ENCODE measurements at regions not wholly inside any gene's neighbourhood (a gene's known extent, or its start where the extent isn't known, plus 50 kb on each side); places are given as distances from the start of the nearest gene placed in this dataset.
"Not testable (repeated sequence)": the region's sequence is repeated elsewhere in the genome, so short reads cannot be mapped to it uniquely, and the experiment has no call there.

GRCh38 chr11:69219991-69220390 lies 64.3 kb downstream of the SMIM38 start:
- POLR2A ChIA-PET (ENCODE audit: unreplicated experiment), result interaction anchor here (0.6 kb wide), 1 partner anchor 77 kb away, joined by 10 read pairs; no protein-coding TSS in a partner anchor
- H4K20me1 ChIP-seq (ENCODE audit: insufficient read depth), result no peaks in the 10 kb centered on the region
- CTCF ChIA-PET, result no interaction called here

GRCh38 chr11:69220561-69221051 lies 64.9 kb downstream of the SMIM38 start:
- Histone ChIP-seq H2AFZ (no peak overlapping the region), H3K4me3 (no peak overlapping the region), H3K4me2 (no peak overlapping the region), H3K9me2 (ENCODE audit: insufficient read depth) (no peaks in the 10 kb centered on the region; the same call in 1 of the 2 replicates), H3K27me3 (ENCODE audit: insufficient read depth, low read depth) (no peaks in the 10 kb centered on the region), H4K20me1 (ENCODE audit: insufficient read depth) (no peaks in the 10 kb centered on the region), H3K79me2 (ENCODE audit: low read depth) (no peaks in the 10 kb centered on the region), H3K9me3 (ENCODE audit: insufficient read depth, low read depth) (no peaks in the 10 kb centered on the region), H3F3A (ENCODE audit: insufficient read depth, low read depth) (peaks cover 17% of the 10 kb centered on the region), H3K27ac (no peak overlapping the region), H3K36me3 (ENCODE audit: low read depth) (no peaks in the 10 kb centered on the region), H3K4me1 (replicated peaks; ENCODE audit: insufficient read depth) (peaks cover 10% of the 10 kb centered on the region)
- POLR2A ChIA-PET (ENCODE audit: unreplicated experiment), result no interaction called here
- no TSS peak for BruUV-seq (replicated peaks)
- intact Hi-C loops (cut with micrococcal nuclease; ENCODE audit: unreplicated experiment), result no loop called here
- CTCF ChIA-PET, result no interaction called here
- DNase-seq, result no peak
- no peak for TF ChIP-seq EZH2 (IDR thresholded peaks at IDR 0.05; ENCODE audit: low read depth)
- TF ChIP-seq, protein P1, sequence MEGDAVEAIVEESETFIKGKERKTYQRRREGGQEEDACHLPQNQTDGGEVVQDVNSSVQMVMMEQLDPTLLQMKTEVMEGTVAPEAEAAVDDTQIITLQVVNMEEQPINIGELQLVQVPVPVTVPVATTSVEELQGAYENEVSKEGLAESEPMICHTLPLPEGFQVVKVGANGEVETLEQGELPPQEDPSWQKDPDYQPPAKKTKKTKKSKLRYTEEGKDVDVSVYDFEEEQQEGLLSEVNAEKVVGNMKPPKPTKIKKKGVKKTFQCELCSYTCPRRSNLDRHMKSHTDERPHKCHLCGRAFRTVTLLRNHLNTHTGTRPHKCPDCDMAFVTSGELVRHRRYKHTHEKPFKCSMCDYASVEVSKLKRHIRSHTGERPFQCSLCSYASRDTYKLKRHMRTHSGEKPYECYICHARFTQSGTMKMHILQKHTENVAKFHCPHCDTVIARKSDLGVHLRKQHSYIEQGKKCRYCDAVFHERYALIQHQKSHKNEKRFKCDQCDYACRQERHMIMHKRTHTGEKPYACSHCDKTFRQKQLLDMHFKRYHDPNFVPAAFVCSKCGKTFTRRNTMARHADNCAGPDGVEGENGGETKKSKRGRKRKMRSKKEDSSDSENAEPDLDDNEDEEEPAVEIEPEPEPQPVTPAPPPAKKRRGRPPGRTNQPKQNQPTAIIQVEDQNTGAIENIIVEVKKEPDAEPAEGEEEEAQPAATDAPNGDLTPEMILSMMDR (conservative IDR thresholded peaks at IDR 0.05), result no peak

More at GRCh38 chr11:69219991-69220390, 64.3 kb downstream of the SMIM38 start:
- Histone ChIP-seq H3K27ac (no peak overlapping the region), H2AFZ (no peak overlapping the region), H3K4me1 (replicated peaks; ENCODE audit: insufficient read depth) (peaks cover 11% of the 10 kb centered on the region), H3F3A (ENCODE audit: insufficient read depth, low read depth) (peaks cover 17% of the 10 kb centered on the region), H3K36me3 (ENCODE audit: low read depth) (no peaks in the 10 kb centered on the region), H3K4me2 (no peak overlapping the region), H3K79me2 (ENCODE audit: low read depth) (no peaks in the 10 kb centered on the region), H3K27me3 (ENCODE audit: insufficient read depth, low read depth) (no peaks in the 10 kb centered on the region), H3K9me3 (ENCODE audit: insufficient read depth, low read depth) (no peaks in the 10 kb centered on the region), H3K9me2 (ENCODE audit: insufficient read depth) (no peaks in the 10 kb centered on the region; the same call in 1 of the 2 replicates), H3K4me3 (no peak overlapping the region)
- intact Hi-C loops (cut with micrococcal nuclease; ENCODE audit: unreplicated experiment), result loop anchor here (5.0 kb wide), 1 partner anchor 77 kb away; no protein-coding TSS in a partner anchor
- BruUV-seq (replicated peaks), result no TSS peak
- TF ChIP-seq EZH2 (IDR thresholded peaks at IDR 0.05; ENCODE audit: low read depth), result no peak
- TF ChIP-seq, protein P1 (conservative IDR thresholded peaks at IDR 0.05), result no peak
- no peak for DNase-seq

DNA sequence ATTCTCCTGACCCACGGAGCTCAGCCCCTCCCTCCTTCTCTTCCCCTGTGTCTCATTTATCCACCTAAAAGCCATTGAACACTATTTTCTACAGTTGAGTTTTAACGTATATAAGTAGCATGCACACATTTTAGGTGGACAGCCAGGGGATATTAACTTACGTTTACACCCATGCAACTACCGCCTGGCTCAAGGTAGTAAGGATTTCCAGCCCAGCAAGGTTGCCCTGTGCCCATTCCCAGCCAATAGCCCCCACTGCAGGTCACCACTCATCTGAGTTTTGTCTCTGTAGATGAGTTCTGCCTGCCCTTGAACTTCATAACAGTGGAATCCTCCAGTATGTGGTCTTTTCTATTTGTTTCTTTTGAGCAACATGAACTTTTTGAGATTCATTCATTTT lies 65.4 kb downstream of the SMIM38 start:
- no peaks in the 10 kb centered on the region for H3K36me3 ChIP-seq (ENCODE audit: low read depth)
- no peak overlapping the region for H3K4me2 ChIP-seq
- H2AFZ ChIP-seq, result no peak overlapping the region
- H3K9me2 ChIP-seq (ENCODE audit: insufficient read depth), result no peaks in the 10 kb centered on the region; the same call in 1 of the 2 replicates
- intact Hi-C loops (cut with micrococcal nuclease; ENCODE audit: unreplicated experiment), result no loop called here
- peaks cover 5% of the 10 kb centered on the region for H3K4me1 ChIP-seq (replicated peaks; ENCODE audit: insufficient read depth)
- H3K27ac ChIP-seq, result no peak overlapping the region
- H3K9me3 ChIP-seq (ENCODE audit: insufficient read depth, low read depth), result no peaks in the 10 kb centered on the region
- no peak overlapping the region for H3K4me3 ChIP-seq
- H3K27me3 ChIP-seq (ENCODE audit: insufficient read depth, low read depth), result no peaks in the 10 kb centered on the region
- TF ChIP-seq, protein P1 (conservative IDR thresholded peaks at IDR 0.05), result no peak
- TF ChIP-seq EZH2 (IDR thresholded peaks at IDR 0.05; ENCODE audit: low read depth), result no peak
- peaks cover 12% of the 10 kb centered on the region for H3F3A ChIP-seq (ENCODE audit: insufficient read depth, low read depth)
- BruUV-seq (replicated peaks), result no TSS peak
- DNase-seq, result no peak
- H3K79me2 ChIP-seq (ENCODE audit: low read depth), result no peaks in the 10 kb centered on the region
- CTCF ChIA-PET, result no interaction called here
- H4K20me1 ChIP-seq (ENCODE audit: insufficient read depth), result no peaks in the 10 kb centered on the region
- POLR2A ChIA-PET (ENCODE audit: unreplicated experiment), result no interaction called here

DNA sequence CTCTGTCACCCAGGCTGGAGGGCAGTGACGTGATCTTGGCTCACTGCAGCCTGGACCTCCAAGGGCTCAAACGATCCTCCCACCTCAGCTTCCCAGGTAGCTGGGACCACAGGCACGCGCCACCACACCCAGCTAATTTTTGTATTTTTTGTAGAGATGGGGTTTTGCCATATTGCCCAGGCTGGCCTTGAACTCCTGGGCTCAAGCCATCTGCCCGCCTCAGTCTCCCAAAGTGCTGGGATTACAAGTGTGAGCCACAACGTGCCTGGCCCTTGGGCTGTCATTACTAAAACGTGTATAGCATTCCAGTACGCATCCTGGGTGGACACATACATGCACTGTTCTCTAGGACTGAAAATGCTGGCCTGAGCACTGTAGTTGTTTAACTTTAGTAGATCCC lies 65.9 kb downstream of the SMIM38 start:
- H4K20me1 ChIP-seq (ENCODE audit: insufficient read depth); H3K9me3 ChIP-seq (ENCODE audit: insufficient read depth, low read depth); intact Hi-C loops (cut with micrococcal nuclease; ENCODE audit: unreplicated experiment); H3K4me3 ChIP-seq; H3K9me2 ChIP-seq (ENCODE audit: insufficient read depth); H3K4me1 ChIP-seq (replicated peaks; ENCODE audit: insufficient read depth); POLR2A ChIA-PET (ENCODE audit: unreplicated experiment); BruUV-seq (replicated peaks); H2AFZ ChIP-seq; H3K4me2 ChIP-seq; H3K27me3 ChIP-seq (ENCODE audit: insufficient read depth, low read depth); H3K36me3 ChIP-seq (ENCODE audit: low read depth); H3K79me2 ChIP-seq (ENCODE audit: low read depth); CTCF ChIA-PET; H3K27ac ChIP-seq; DNase-seq; H3F3A ChIP-seq (ENCODE audit: insufficient read depth, low read depth): not testable (repeated sequence)
